ENCODE measurements at regions not wholly inside any gene's neighbourhood (a gene's known extent, or its start where the extent isn't known, plus 50 kb on each side); places are given as distances from the start of the nearest gene placed in this dataset.

DNA sequence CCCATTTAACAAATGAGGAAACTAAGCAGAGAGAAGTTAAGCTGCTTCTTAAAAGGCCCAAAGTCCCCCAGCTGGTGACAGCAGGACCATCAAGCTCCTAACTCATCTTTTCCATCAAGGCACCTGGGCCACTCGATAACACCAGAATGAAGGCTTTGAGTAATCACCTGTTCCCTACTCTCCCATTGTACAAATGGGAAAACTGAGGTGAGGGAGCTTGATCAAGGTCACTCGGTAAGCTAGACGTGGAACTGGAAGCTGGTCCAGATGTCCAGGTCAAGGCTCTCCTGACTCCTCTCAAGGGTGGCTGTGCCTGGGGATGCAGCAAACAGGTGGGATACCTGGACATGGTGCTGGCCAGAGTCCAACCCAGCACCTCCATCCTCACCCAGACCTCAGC, 90.6 kb upstream of the SHB start:
- TF ChIP-seq EZH2 (IDR thresholded peaks at IDR 0.05) (no peak), POLR2AphosphoS5 (IDR thresholded peaks at IDR 0.05; ENCODE audit: borderline replicate concordance, low read depth, low read length) (no peak)

Measured in SK-N-MC (cell line).